Esophagus muscularis mucosa (tissue), 4 donors: ENCODE measurements at regions not wholly inside any gene's neighbourhood (a gene's known extent, or its start where the extent isn't known, plus 50 kb on each side); places are given as distances from the start of the nearest gene placed in this dataset.

Experiments used
- DNase-seq: peaks from one replicate; pipeline ENCODE4 v3.0.0-alpha.2; 2017; ENCODE audit errors: extremely low spot score
- H3K27ac ChIP-seq, 4 donors: fragments of 200-600 bp; sonication (generic); replicated peaks in 1 of 4; 1 replicate in 3 of 4; 2 replicates in 1 of 4; pipeline ENCODE4 v1.5.1; 2016 to 2019; ENCODE audit warnings: mild to moderate bottlenecking in 1 of 4
- H3K27me3 ChIP-seq, 4 donors: fragments of 200-600 bp; sonication (generic); one replicate each; pipeline versions ENCODE4 v1.5.1 to v1.6.0; 2016 to 2019
- H3K36me3 ChIP-seq, 4 donors: fragments of 200-600 bp; sonication (generic); one replicate each; pipeline ENCODE4 v1.5.1; 2016 to 2019
- H3K4me1 ChIP-seq, 4 donors: fragments of 200-600 bp; sonication (generic); one replicate each; pipeline ENCODE4 v1.5.1; 2016 to 2019
- H3K4me3 ChIP-seq, 4 donors: fragments of 200-600 bp; sonication (generic); 1 replicate in 2 of 4; 2 replicates in 2 of 4; pipeline ENCODE4 v1.5.1; 2016 to 2019; ENCODE audit warnings: mild to moderate bottlenecking in 4 of 4, moderate library complexity in 1 of 4
- H3K9me3 ChIP-seq, 4 donors: fragments of 200-600 bp; sonication (generic); 1 replicate in 3 of 4; 2 replicates in 1 of 4; pipeline ENCODE4 v1.5.1; 2016 to 2019
- EP300 ChIP-seq: sonication (generic); formaldehyde crosslinking; IDR thresholded peaks from one replicate; pipeline ENCODE4 v1.6.1; 2017; ENCODE audit warnings: antibody characterized with exemption
- POLR2A ChIP-seq: fragments of 450-650 bp; IDR thresholded peaks from one replicate; pipeline ENCODE4 v1.6.1; 2017; ENCODE audit warnings: antibody characterized with exemption, moderate library complexity, mild to moderate bottlenecking, low read depth
- POLR2AphosphoS5 ChIP-seq, 2 donors: sonication (generic); formaldehyde crosslinking; IDR thresholded peaks; one replicate each; pipeline ENCODE4 v1.6.1; 2017; ENCODE audit warnings: antibody characterized with exemption in 2 of 2
- WGBS: methylation state at CpG from one replicate; pipeline ENCODE4 v1.1.5; 2018; 5-methylcytosine and 5-hydroxymethylcytosine counted together
- intact Hi-C: fragments of 100-400 bp; cut with DNase I; formaldehyde crosslinking; loops from one replicate; pipeline ENCODE4 v1.15.1; 2023
- TF ChIP-seq, protein P1 (sequence below), 3 experiments: fragments of 200-600 bp in 2 of 3; fragments of 450-650 bp in 1 of 3; sonication (generic) in 2 of 3; IDR thresholded peaks; one replicate each; pipeline ENCODE4 v1.5.1; 2017 to 2019; ENCODE audit warnings: antibody characterized with exemption in 3 of 3, mild to moderate bottlenecking in 2 of 3, moderate library complexity in 1 of 3

DNA sequence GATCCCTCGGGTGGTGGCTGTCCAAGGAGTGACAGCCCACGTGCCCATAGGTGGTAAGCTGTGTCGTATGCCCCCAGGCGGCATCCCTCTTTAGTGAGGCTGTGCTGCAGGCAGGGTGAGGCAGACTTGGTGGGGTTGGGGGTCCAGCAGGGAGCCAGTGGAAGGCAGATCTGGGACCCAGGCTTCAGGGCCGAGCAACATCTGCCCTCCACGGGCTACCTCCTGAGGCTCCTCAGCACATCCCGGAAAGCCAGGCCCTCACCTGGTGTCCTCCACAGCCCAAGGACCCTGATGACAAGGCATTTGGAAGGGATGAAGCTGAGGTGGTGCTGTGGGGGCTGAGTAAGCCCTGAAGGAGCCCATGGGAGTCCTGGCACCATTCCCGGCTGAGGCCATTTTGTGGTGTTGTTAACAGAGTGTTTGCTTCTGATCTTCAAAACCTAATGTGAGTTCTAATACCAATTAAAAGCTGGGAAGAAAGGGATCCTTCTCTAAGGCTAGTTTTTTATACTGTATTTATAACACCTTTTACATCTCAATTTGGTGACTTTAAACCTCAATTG lies 295.8 kb upstream of the IRX2 start:
- H3K9me3 ChIP-seq: peaks cover 0 to 3% (median 0%) of the 10 kb centered on the region in 4 donors
- no peak overlapping the region for H3K4me3 ChIP-seq
- no peaks in the 10 kb centered on the region for H3K4me1 ChIP-seq
- H3K27ac ChIP-seq: no peak overlapping the region
- H3K27me3 ChIP-seq: peaks cover 0 to 10% (median 0%) of the 10 kb centered on the region in 4 donors
- 93% methylated on average over 8 of the region's 8 CpGs for WGBS
- H3K36me3 ChIP-seq: no peaks in the 10 kb centered on the region
- intact Hi-C loops: no loop called here
- no peak for DNase-seq
- TF ChIP-seq POLR2A: no peak
- TF ChIP-seq, protein P1, sequence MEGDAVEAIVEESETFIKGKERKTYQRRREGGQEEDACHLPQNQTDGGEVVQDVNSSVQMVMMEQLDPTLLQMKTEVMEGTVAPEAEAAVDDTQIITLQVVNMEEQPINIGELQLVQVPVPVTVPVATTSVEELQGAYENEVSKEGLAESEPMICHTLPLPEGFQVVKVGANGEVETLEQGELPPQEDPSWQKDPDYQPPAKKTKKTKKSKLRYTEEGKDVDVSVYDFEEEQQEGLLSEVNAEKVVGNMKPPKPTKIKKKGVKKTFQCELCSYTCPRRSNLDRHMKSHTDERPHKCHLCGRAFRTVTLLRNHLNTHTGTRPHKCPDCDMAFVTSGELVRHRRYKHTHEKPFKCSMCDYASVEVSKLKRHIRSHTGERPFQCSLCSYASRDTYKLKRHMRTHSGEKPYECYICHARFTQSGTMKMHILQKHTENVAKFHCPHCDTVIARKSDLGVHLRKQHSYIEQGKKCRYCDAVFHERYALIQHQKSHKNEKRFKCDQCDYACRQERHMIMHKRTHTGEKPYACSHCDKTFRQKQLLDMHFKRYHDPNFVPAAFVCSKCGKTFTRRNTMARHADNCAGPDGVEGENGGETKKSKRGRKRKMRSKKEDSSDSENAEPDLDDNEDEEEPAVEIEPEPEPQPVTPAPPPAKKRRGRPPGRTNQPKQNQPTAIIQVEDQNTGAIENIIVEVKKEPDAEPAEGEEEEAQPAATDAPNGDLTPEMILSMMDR (IDR thresholded peaks at IDR 0.05): no peak
- TF ChIP-seq EP300: no peak
- TF ChIP-seq POLR2AphosphoS5 (IDR thresholded peaks at IDR 0.05): no peak

DNA sequence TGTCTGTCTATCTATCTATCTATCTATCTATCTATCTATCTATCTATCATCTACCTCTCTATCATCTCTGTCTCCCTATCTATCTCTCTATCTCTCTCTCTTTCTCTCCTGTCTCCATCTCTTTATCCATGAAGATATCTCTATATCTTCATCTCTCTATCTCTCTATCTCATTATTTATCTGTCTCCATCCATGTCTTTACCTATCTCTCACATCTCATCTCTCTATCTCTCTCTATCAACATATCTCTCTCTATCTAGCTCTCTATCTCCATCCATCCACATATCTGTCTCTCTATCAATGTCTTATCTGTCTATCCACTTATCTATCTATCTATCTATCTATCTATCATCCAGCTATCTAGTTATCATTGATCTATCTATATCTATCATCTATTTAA lies 292.1 kb upstream of the IRX2 start:
- peaks cover 0 to 10% (median 0%) of the 10 kb centered on the region in 4 donors for H3K27me3 ChIP-seq
- H3K36me3 ChIP-seq: no peaks in the 10 kb centered on the region
- H3K9me3 ChIP-seq: no peaks in the 10 kb centered on the region
- H3K4me3 ChIP-seq: no peak overlapping the region
- no peaks in the 10 kb centered on the region for H3K4me1 ChIP-seq
- no peak overlapping the region for H3K27ac ChIP-seq
- DNase-seq: no peak
- intact Hi-C loops: no loop called here
- TF ChIP-seq, protein P1 (IDR thresholded peaks at IDR 0.05): no peak
- TF ChIP-seq POLR2A: no peak
- no peak for TF ChIP-seq EP300
- TF ChIP-seq POLR2AphosphoS5 (IDR thresholded peaks at IDR 0.05): no peak

DNA sequence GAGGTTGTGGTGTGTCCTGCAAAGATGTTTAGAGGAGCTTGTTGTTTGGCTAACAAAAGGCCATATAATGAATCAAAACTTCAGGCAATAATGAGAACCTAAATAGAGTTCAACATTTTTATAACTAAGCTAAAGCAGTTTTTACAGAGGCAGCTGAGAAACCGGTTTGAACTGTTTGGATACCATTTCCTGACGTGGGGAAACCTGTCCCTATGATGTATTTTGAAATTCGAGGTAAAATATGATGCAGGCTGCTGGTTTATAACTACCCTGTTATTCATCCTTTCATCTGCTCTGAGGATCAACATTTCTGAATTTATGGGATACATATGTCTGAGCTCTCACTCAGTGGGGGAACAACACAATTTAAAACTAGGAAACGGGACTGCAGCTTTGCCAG lies 289.5 kb upstream of the IRX2 start:
- Histone ChIP-seq H3K9me3 (no peaks in the 10 kb centered on the region), H3K27me3 (no peaks in the 10 kb centered on the region), H3K36me3 (no peaks in the 10 kb centered on the region), H3K4me1 (no peaks in the 10 kb centered on the region), H3K4me3 (no peak overlapping the region), H3K27ac (no peak overlapping the region)
- no peak for DNase-seq
- 40% methylated on average over 4 of the region's 4 CpGs for WGBS
- TF ChIP-seq POLR2A (no peak), POLR2AphosphoS5 (IDR thresholded peaks at IDR 0.05) (no peak), EP300 (no peak)
- TF ChIP-seq, protein P1 (IDR thresholded peaks at IDR 0.05): no peak
- intact Hi-C loops: no loop called here

DNA sequence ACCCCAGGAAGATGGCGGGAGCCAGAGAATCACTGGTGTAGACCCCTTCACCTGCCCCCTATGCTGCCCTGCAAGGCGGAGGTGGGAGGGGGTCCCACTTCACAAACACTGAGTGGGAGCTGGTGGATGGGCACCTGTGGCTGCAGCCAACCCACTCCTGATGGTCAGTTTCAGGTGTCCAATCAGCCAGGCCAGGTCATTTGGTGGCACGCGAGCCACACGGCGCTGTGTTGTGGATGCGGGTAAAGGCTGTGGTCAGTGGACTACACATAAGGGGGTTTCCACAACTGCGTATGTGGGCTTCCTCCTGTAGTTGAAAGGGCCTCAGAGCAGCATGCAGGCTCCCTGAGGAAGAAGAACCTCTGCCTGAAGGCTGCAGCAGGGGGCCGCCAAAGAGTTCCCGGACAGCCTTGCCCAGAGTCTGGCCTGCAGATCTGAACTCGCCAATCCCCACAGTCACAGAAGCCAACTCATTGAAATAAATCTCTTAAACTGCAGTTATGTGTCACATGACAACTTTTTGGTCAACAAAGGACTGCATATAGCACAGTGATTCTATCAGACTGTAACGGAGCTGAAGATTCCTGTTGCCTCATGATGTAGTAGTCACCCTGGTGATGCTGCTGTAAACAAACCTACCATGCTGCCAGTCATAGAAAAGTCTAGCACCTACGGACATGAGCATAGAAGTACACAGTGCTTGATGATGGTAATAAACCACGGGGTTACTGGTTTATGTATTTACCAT lies 284.7 kb upstream of the IRX2 start:
- Histone ChIP-seq H3K27ac (no peak overlapping the region), H3K27me3 (no peaks in the 10 kb centered on the region), H3K9me3 (no peaks in the 10 kb centered on the region), H3K4me1 (no peaks in the 10 kb centered on the region), H3K36me3 (no peaks in the 10 kb centered on the region), H3K4me3 (no peak overlapping the region)
- WGBS: 79% methylated on average over 9 of the region's 14 CpGs
- no peak for DNase-seq
- intact Hi-C loops: no loop called here
- no peak for TF ChIP-seq EP300

DNA sequence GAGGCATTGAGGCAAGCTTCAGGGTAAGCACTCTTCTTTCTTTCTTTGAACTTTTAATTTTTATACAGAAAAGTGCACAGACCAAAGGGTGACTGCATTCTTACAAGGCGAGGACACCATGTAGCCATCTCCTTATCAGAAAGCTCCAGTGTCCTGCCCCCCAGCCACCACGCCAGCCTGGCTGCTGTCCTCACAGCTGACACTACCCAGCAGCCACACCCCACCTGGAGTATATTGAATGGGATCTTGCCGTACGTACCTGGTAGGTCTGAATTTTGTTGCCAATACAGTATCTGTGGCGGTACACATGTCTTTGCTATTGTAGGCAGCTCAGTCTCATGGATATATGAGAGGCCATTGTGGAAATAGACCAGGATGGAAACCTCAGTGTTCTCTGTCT lies 284.0 kb upstream of the IRX2 start:
- no peaks in the 10 kb centered on the region for H3K4me1 ChIP-seq
- intact Hi-C loops: no loop called here
- no peaks in the 10 kb centered on the region for H3K36me3 ChIP-seq
- no peak for DNase-seq
- no peaks in the 10 kb centered on the region for H3K27me3 ChIP-seq
- no peak overlapping the region for H3K4me3 ChIP-seq
- WGBS: 90% methylated on average over 5 of the region's 5 CpGs
- TF ChIP-seq EP300 (no peak), POLR2AphosphoS5 (IDR thresholded peaks at IDR 0.05) (no peak), POLR2A (no peak)
- TF ChIP-seq, protein P1 (IDR thresholded peaks at IDR 0.05): no peak
- H3K9me3 ChIP-seq: no peaks in the 10 kb centered on the region
- no peak overlapping the region for H3K27ac ChIP-seq
